ENCODE measurements at regions not wholly inside any gene's neighbourhood (a gene's known extent, or its start where the extent isn't known, plus 50 kb on each side); places are given as distances from the start of the nearest gene placed in this dataset.

GRCh38 chr1:218200979-218201378 is 84.1 kb upstream of the RRP15 start:
- Histone ChIP-seq H3K36me3 (no peaks in the 10 kb centered on the region), H3K27me3 (ENCODE audit: low read depth) (no peaks in the 10 kb centered on the region), H3K4me1 (no peaks in the 10 kb centered on the region), H3K9me3 (no peaks in the 10 kb centered on the region), H3K4me3 (no peak overlapping the region), H3K27ac (no peak overlapping the region)
- ATAC-seq: no peak
- DNase-seq: no peak
- no peak for TF ChIP-seq CTCF (IDR thresholded peaks at IDR 0.05)
- intact Hi-C loops (cut with DNase I): no loop called here

- Histone ChIP-seq H3K36me3 (no peaks in the 10 kb centered on the region), H3K4me1 (no peaks in the 10 kb centered on the region), H3K27ac (no peak overlapping the region), H3K4me3 (no peak overlapping the region), H3K27me3 (ENCODE audit: low read depth) (no peaks in the 10 kb centered on the region), H3K9me3 (no peaks in the 10 kb centered on the region)
- TF ChIP-seq CTCF (IDR thresholded peaks at IDR 0.05): no peak
- ATAC-seq (no peak), DNase-seq (no peak)
- intact Hi-C loops (cut with DNase I): no loop called here
Measured at GRCh38 chr1:218201601-218202000, 83.5 kb upstream of the RRP15 start.

GRCh38 chr1:218205721-218206120 is 79.4 kb upstream of the RRP15 start:
- Histone ChIP-seq H3K27ac (no peak overlapping the region), H3K4me3 (no peak overlapping the region), H3K4me1 (no peaks in the 10 kb centered on the region), H3K36me3 (no peaks in the 10 kb centered on the region), H3K9me3 (no peaks in the 10 kb centered on the region), H3K27me3 (ENCODE audit: low read depth) (no peaks in the 10 kb centered on the region)
- intact Hi-C loops (cut with DNase I): no loop called here
- no peak for TF ChIP-seq CTCF (IDR thresholded peaks at IDR 0.05)
- no peak for DNase-seq
- ATAC-seq: no peak

- no peak for TF ChIP-seq CTCF (IDR thresholded peaks at IDR 0.05)
- DNase-seq (no peak), ATAC-seq (no peak)
- Histone ChIP-seq H3K36me3 (no peaks in the 10 kb centered on the region), H3K4me1 (no peaks in the 10 kb centered on the region), H3K27me3 (ENCODE audit: low read depth) (no peaks in the 10 kb centered on the region), H3K4me3 (no peak overlapping the region), H3K9me3 (no peaks in the 10 kb centered on the region), H3K27ac (no peak overlapping the region)
- intact Hi-C loops (cut with DNase I): no loop called here
Measured at GRCh38 chr1:218207194-218207593, 77.9 kb upstream of the RRP15 start.

GRCh38 chr1:218209351-218209861 is 75.7 kb upstream of the RRP15 start:
- no peaks in the 10 kb centered on the region for H3K4me1 ChIP-seq
- no peaks in the 10 kb centered on the region for H3K9me3 ChIP-seq
- no peak for ATAC-seq
- H3K4me3 ChIP-seq: no peak overlapping the region
- no peaks in the 10 kb centered on the region for H3K36me3 ChIP-seq
- DNase-seq: no peak
- no peak for TF ChIP-seq CTCF (IDR thresholded peaks at IDR 0.05)
- no peaks in the 10 kb centered on the region for H3K27me3 ChIP-seq (ENCODE audit: low read depth)
- intact Hi-C loops (cut with DNase I): no loop called here
- H3K27ac ChIP-seq: no peak overlapping the region

GRCh38 chr1:218211241-218211640 is 73.9 kb upstream of the RRP15 start:
- no peak overlapping the region for H3K4me3 ChIP-seq
- TF ChIP-seq CTCF (IDR thresholded peaks at IDR 0.05): no peak
- H3K4me1 ChIP-seq: no peaks in the 10 kb centered on the region
- intact Hi-C loops (cut with DNase I): no loop called here
- DNase-seq (no peak), ATAC-seq (no peak)
- no peaks in the 10 kb centered on the region for H3K27me3 ChIP-seq (ENCODE audit: low read depth)
- no peak overlapping the region for H3K27ac ChIP-seq
- H3K36me3 ChIP-seq: no peaks in the 10 kb centered on the region
- no peaks in the 10 kb centered on the region for H3K9me3 ChIP-seq

Measured in lower lobe of right lung (tissue), 2 donors.